Uterus (tissue), 2 donors: ENCODE measurements at regions not wholly inside any gene's neighbourhood (a gene's known extent, or its start where the extent isn't known, plus 50 kb on each side); places are given as distances from the start of the nearest gene placed in this dataset.

Source experiments
- POLR2A ChIP-seq, 2 donors: fragments of 450-650 bp; IDR thresholded peaks; one replicate each; pipeline ENCODE4 v1.6.1; 2016; ENCODE audit warnings: antibody characterized with exemption in 2 of 2, mild to moderate bottlenecking in 1 of 2, moderate library complexity in 1 of 2
- TF ChIP-seq, protein P1 (sequence below), 4 experiments: fragments of 200-600 bp in 2 of 4; fragments of 450-650 bp in 2 of 4; sonication (generic) in 2 of 4; IDR thresholded peaks; one replicate each; pipeline ENCODE4 v1.5.1; 2016 to 2019; ENCODE audit warnings: antibody characterized with exemption in 4 of 4, mild to moderate bottlenecking in 2 of 4, moderate library complexity in 1 of 4

DNA sequence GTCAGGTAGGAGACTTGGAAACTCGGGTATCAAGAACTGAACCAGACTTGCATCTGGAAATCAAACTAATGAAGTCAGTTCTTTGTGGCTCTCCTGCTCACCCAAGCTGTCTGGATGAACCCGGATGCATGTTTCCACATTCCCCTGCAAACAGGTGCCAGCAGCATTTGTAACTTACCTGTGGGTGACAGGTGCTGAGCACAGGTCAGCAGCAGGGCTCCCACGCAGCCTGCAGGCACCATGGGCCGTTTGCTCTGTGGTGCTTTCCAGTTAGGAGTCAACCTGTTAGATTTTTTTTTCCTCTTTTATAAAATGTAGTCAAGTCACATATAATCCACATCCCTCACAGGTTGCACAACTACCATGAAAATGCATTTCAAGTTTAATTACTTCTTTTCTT, 385.6 kb upstream of the ADGRL3 start:
- no peak for TF ChIP-seq POLR2A (IDR thresholded peaks at IDR 0.05)
- TF ChIP-seq, protein P1, sequence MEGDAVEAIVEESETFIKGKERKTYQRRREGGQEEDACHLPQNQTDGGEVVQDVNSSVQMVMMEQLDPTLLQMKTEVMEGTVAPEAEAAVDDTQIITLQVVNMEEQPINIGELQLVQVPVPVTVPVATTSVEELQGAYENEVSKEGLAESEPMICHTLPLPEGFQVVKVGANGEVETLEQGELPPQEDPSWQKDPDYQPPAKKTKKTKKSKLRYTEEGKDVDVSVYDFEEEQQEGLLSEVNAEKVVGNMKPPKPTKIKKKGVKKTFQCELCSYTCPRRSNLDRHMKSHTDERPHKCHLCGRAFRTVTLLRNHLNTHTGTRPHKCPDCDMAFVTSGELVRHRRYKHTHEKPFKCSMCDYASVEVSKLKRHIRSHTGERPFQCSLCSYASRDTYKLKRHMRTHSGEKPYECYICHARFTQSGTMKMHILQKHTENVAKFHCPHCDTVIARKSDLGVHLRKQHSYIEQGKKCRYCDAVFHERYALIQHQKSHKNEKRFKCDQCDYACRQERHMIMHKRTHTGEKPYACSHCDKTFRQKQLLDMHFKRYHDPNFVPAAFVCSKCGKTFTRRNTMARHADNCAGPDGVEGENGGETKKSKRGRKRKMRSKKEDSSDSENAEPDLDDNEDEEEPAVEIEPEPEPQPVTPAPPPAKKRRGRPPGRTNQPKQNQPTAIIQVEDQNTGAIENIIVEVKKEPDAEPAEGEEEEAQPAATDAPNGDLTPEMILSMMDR (IDR thresholded peaks at IDR 0.05) = no peak
